Astrocyte of the spinal cord (primary cell): ENCODE measurements at regions not wholly inside any gene's neighbourhood (a gene's known extent, or its start where the extent isn't known, plus 50 kb on each side); places are given as distances from the start of the nearest gene placed in this dataset.

Experiments
- DNase-seq: peaks from one replicate; pipeline ENCODE4 v3.0.0; 2011; ENCODE audit warnings: low read depth, low spot score
- H3K4me3 ChIP-seq: 2 replicates; pipeline ENCODE4 v1.5.1; 2011; ENCODE audit warnings: low read depth, mild to moderate bottlenecking, low read length, moderate library complexity
- in situ Hi-C: cut with HindIII; loops from 2 replicates; pipeline ENCODE4 v1.10.0; 2017; ENCODE audit warnings: low sequenced_read_pairs
- TF ChIP-seq, protein P1 (sequence below): IDR thresholded peaks from 2 replicates; pipeline ENCODE4 v1.5.1; 2012; ENCODE audit warnings: low read depth, mild to moderate bottlenecking, low read length, inconsistent platforms

DNA sequence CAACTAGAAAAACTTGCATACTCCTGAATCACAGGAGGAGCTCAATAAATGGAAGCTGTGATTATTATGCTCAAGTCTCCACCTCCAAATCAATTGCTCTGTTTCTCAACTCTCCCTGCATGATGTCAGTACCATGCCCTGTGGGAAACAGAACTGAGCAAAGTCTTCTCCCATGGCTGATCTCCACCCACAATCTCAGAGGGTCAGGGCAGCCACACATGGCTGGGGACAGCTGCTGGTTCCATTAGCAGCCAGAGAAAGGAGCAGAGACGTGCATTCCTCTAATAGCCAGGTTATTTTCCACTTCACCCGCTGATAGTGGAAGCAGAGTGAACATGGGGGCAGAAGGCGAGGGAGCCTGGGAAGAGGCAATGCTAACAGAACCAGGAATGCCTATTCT lies 85.5 kb upstream of the TMEM132E start:
- in situ Hi-C loops, result no loop called here
- no peak overlapping the region for H3K4me3 ChIP-seq
- TF ChIP-seq, protein P1, sequence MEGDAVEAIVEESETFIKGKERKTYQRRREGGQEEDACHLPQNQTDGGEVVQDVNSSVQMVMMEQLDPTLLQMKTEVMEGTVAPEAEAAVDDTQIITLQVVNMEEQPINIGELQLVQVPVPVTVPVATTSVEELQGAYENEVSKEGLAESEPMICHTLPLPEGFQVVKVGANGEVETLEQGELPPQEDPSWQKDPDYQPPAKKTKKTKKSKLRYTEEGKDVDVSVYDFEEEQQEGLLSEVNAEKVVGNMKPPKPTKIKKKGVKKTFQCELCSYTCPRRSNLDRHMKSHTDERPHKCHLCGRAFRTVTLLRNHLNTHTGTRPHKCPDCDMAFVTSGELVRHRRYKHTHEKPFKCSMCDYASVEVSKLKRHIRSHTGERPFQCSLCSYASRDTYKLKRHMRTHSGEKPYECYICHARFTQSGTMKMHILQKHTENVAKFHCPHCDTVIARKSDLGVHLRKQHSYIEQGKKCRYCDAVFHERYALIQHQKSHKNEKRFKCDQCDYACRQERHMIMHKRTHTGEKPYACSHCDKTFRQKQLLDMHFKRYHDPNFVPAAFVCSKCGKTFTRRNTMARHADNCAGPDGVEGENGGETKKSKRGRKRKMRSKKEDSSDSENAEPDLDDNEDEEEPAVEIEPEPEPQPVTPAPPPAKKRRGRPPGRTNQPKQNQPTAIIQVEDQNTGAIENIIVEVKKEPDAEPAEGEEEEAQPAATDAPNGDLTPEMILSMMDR, result no peak
- DNase-seq, result no peak

DNA sequence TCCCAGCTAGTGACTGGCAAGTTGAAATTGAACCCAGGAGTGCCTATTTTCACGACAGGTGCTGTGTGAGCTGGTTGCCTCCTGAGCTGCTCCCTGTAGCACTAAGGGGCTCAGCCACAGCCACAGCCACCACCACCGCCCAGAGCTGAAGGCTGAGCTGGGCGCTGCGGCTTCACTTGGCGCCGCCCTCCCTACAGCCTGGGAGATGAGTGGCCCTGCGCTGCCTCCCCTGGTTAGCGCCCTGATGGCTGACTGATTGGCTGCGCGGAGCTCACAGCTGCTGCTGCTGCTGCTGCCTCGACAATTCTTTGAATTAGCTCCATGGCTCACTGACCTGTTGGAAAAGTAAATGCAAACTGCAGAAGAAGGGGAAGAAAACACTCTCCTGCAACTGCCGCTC lies 91.8 kb upstream of the TMEM132E start:
- in situ Hi-C loops, result no loop called here
- TF ChIP-seq, protein P1, result no peak
- DNase-seq, result no peak

DNA sequence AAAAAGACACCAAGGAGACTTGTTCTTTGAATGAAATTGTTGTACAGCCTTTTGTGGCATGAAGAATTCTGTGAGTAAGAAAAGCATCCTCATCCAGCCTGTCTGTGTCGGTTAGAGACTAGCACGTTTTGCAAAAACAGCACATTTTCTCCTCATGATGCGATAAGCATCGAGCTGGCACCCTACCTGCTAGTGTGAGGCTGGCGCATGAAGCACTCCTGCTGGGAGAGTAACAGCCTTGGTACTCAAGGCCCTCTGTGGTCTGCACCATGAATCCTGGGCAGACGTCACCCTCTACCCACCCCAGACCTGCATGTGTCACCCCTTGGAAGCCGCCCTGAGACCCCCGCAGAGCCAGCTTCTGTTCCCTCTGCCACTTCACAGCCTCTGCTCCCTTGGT lies 92.6 kb upstream of the TMEM132E start:
- in situ Hi-C loops, result no loop called here
- no peak for DNase-seq
- TF ChIP-seq, protein P1, result no peak
- H3K4me3 ChIP-seq, result no peak overlapping the region

More for the DNA sequence above, 91.8 kb upstream of the TMEM132E start:
- no peak overlapping the region for H3K4me3 ChIP-seq

DNA sequence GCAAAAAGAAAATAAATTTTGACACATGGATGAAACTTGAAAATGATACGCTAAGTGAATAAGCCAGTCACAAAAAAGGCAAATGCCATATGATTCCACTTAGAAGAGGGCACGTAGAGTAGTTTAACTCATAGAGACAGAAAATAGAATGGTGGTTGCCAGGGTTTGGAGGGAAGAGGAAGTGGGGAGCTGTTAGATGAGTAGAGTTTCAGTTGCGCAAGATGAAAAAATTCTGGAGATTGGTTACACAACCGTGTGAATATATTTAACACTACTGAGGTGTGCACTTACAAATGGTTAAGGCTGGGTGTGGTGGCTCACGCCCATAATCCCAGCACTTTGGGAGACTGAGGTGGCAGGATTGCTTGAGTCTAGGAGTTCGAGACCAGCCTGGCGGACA lies 93.4 kb upstream of the TMEM132E start:
- DNase-seq, result no peak
- no peak overlapping the region for H3K4me3 ChIP-seq
- in situ Hi-C loops, result no loop called here
- TF ChIP-seq, protein P1, result no peak

DNA sequence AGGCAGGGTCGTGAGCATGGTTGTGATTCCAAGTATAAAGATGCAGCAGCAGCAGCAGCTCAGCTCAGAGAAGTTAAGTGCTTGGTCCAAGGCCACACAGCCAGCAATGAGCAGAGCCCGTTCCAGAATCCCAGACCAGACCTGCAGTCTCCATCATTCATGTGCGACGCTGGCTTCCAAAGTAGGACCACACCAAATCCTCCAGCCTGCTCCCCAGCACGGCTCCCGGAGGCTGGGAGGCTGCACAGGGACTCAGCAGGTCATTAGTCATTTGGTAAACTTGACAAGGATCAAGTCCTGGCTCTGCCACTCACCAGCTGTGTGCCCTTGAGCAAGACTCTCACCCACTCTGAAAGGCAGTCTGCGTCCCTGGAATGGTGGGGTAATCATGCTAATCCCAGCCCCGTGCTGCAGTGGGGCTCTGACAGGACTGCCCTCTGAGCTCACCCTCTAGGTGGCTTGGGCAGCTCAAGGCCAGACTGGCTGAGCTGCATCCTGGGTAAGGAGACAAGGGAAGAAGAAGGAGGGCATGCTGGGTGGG lies 95.1 kb upstream of the TMEM132E start:
- TF ChIP-seq, protein P1, result no peak
- H3K4me3 ChIP-seq, result no peak overlapping the region
- DNase-seq, result no peak
- in situ Hi-C loops, result no loop called here

DNA sequence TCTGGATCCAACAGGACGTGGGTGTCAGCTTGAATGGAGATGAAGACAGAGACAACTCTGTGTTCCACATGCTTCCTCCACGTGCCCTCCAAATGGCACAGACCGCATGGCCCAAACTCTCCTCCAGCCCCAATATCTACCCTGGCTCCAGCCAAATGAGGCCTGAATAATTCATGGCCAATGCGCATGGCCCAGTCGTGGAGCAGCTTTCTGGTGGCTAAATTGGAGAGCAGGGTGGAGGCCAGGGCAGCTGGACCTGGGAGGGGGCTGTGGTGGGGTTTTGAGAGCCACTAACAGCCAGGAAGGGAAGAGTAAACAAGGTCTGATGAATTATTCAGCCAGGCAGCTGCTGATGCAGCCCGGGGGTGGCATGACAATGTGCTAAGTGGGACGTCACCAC lies 96.7 kb upstream of the TMEM132E start:
- H3K4me3 ChIP-seq, result no peak overlapping the region
- TF ChIP-seq, protein P1, result no peak
- in situ Hi-C loops, result no loop called here
- no peak for DNase-seq

DNA sequence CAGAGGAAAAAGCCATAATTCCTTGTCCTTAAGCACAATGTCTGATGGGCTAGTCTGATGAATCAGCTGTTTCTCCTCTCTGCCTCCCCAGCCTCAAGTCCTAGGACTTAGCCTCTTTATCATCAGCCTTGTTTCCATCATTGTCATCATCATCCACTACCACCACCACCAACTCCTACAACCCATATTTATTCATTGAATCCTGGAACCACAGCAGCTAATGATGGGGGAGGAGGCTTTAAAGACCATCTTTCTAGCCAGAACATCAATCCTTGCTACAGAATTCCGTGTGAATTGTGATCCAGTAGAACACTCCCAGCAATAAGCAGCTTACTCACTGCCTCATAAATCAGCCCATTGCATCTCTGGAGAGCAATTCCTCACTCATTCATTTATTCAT lies 97.6 kb upstream of the TMEM132E start:
- no peak for DNase-seq
- in situ Hi-C loops, result no loop called here
- H3K4me3 ChIP-seq, result no peak overlapping the region
- TF ChIP-seq, protein P1, result no peak
